SK-N-SH treated with all-trans-retinoic acid at 6 μM for 48 hours (cell line): ENCODE measurements at regions not wholly inside any gene's neighbourhood (a gene's known extent, or its start where the extent isn't known, plus 50 kb on each side); places are given as distances from the start of the nearest gene placed in this dataset.

Experiments
- ARNTL ChIP-seq: fragments of 450-650 bp; formaldehyde crosslinking; IDR thresholded peaks from 2 replicates; pipeline ENCODE4 v1.5.0; 2020; ENCODE audit warnings: low read depth, mild to moderate bottlenecking, moderate library complexity, borderline replicate concordance
- ESRRG ChIP-seq: fragments of 250-450 bp; sonication (Bioruptor Pico); IDR thresholded peaks from 2 replicates; pipeline ENCODE4 v1.6.1; 2021; ENCODE audit warnings: mild to moderate bottlenecking
- GLIS3 ChIP-seq: fragments of 250-450 bp; sonication (Bioruptor Pico); IDR thresholded peaks from 2 replicates; pipeline ENCODE4 v1.5.0; 2020; ENCODE audit warnings: mild to moderate bottlenecking, moderate library complexity
- OSR1 ChIP-seq: fragments of 250-450 bp; sonication (Bioruptor Pico); IDR thresholded peaks from 2 replicates; pipeline ENCODE4 v1.8.0; 2022; ENCODE audit warnings: moderate library complexity, mild to moderate bottlenecking, inconsistent platforms
- PATZ1 ChIP-seq: fragments of 250-450 bp; sonication (Bioruptor Pico); IDR thresholded peaks from 2 replicates; pipeline ENCODE4 v1.8.0; 2020; ENCODE audit warnings: mild to moderate bottlenecking, moderate library complexity, borderline replicate concordance
- POU6F1 ChIP-seq: fragments of 250-450 bp; sonication (Bioruptor Pico); IDR thresholded peaks from 2 replicates; pipeline ENCODE4 v1.8.0; 2021; ENCODE audit warnings: low read depth, mild to moderate bottlenecking, moderate library complexity, borderline replicate concordance
- SNAI2 ChIP-seq: fragments of 250-450 bp; sonication (Bioruptor Pico); IDR thresholded peaks from 2 replicates; pipeline ENCODE4 v1.5.0; 2020; ENCODE audit warnings: mild to moderate bottlenecking, moderate library complexity
- ZFP3 ChIP-seq: fragments of 250-450 bp; sonication (Bioruptor Pico); IDR thresholded peaks from 2 replicates; pipeline ENCODE4 v1.5.0; 2020; ENCODE audit warnings: mild to moderate bottlenecking, moderate library complexity
- ZFP30 ChIP-seq: fragments of 450-650 bp; formaldehyde crosslinking; IDR thresholded peaks from 2 replicates; pipeline ENCODE4 v1.5.0; 2022; ENCODE audit warnings: mild to moderate bottlenecking, moderate library complexity
- ZNF8 ChIP-seq: fragments of 450-650 bp; formaldehyde crosslinking; IDR thresholded peaks from 2 replicates; pipeline ENCODE4 v1.5.0; 2020; ENCODE audit warnings: mild to moderate bottlenecking, moderate library complexity

DNA sequence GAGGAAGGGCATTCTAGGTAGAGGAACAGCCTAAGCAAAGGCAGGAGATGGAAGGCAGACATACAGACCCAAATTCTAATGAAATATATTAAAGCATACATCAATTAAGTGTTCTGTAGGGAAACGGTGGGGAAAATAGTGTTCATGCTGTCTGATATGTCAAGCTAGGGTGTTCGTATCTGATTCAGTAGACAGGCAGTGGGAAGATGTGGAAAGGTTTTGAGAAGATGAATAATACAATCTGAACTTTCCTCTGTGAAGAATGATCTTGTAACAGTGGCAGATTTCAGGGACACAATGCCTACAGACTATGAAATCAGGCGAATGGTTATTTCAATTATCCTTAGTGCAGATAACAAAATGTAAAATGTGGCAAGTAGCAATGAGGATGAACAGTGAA, 594.2 kb downstream of the KCTD12 start:
- TF ChIP-seq OSR1 (no peak), PATZ1 (no peak), POU6F1 (no peak), ZFP30 (CRISPR knock-in tag) (no peak), ZNF8 (CRISPR knock-in tag) (no peak), ESRRG (CRISPR knock-in tag) (no peak), ARNTL (no peak), GLIS3 (CRISPR knock-in tag) (no peak), SNAI2 (CRISPR knock-in tag) (no peak), ZFP3 (CRISPR knock-in tag) (no peak)
